Keratinocyte (primary cell): ENCODE measurements at regions not wholly inside any gene's neighbourhood (a gene's known extent, or its start where the extent isn't known, plus 50 kb on each side); places are given as distances from the start of the nearest gene placed in this dataset.

Experiments
- DNase-seq: peaks from one replicate; pipeline ENCODE4 v3.0.0-alpha.2; 2011; ENCODE audit warnings: low read depth, missing footprints, low spot score
- FAIRE-seq: peaks from 2 replicates; lab custom pipeline; 2011; peaks lifted over from hg19 to GRCh38; lab: Jason Lieb, UNC
- H2AFZ ChIP-seq: 2 replicates; pipeline ENCODE4 v1.6.0; 2012; ENCODE audit warnings: low read length, control low read depth, inconsistent platforms; ENCODE audit not compliant: control insufficient read depth
- H3K27ac ChIP-seq: 2 replicates; pipeline ENCODE4 v1.5.1; 2011; ENCODE audit warnings: low read length; ENCODE audit not compliant: control insufficient read depth, insufficient read depth
- H3K27me3 ChIP-seq: 3 replicates; pipeline ENCODE4 v1.6.0; 2011; ENCODE audit warnings: low read length; ENCODE audit not compliant: control insufficient read depth, insufficient read depth; ENCODE audit errors: extremely low read depth
- H3K36me3 ChIP-seq, 2 experiments: 2 replicates in 1 of 2; 3 replicates in 1 of 2; pipeline ENCODE4 v1.5.1; 2011; ENCODE audit warnings: low read length in 2 of 2, mild to moderate bottlenecking in 1 of 2; ENCODE audit not compliant: control insufficient read depth in 2 of 2, insufficient read depth in 2 of 2; ENCODE audit errors: extremely low read depth in 1 of 2
- H3K4me1 ChIP-seq: 3 replicates; pipeline ENCODE4 v1.5.1; 2011; ENCODE audit warnings: low read length; ENCODE audit not compliant: control insufficient read depth, insufficient read depth; ENCODE audit errors: extremely low read depth
- H3K4me2 ChIP-seq: 3 replicates; pipeline ENCODE4 v1.6.0; 2011; ENCODE audit warnings: low read depth, low read length; ENCODE audit not compliant: control insufficient read depth, insufficient read depth; ENCODE audit errors: extremely low read depth
- H3K4me3 ChIP-seq, 3 experiments: fragments of 200-600 bp in 1 of 3; sonication (generic) in 1 of 3; 2 replicates in 2 of 3; 3 replicates in 1 of 3; pipeline ENCODE4 v1.5.1; 2011 to 2016; ENCODE audit warnings: low read length in 3 of 3, mild to moderate bottlenecking in 3 of 3, control low read depth in 2 of 3, inconsistent platforms in 1 of 3, low read depth in 1 of 3, mixed read lengths in 1 of 3, mixed run types in 1 of 3, moderate library complexity in 1 of 3; ENCODE audit not compliant: control insufficient read depth in 2 of 3, insufficient read depth in 2 of 3; ENCODE audit errors: extremely low read depth in 1 of 3
- H3K79me2 ChIP-seq: 2 replicates; pipeline ENCODE4 v1.6.0; 2012; ENCODE audit warnings: low read length; ENCODE audit not compliant: control insufficient read depth, insufficient read depth
- H3K9ac ChIP-seq: 3 replicates; pipeline ENCODE4 v1.6.0; 2011; ENCODE audit warnings: low read length; ENCODE audit not compliant: control insufficient read depth, insufficient read depth; ENCODE audit errors: extremely low read depth
- H3K9me1 ChIP-seq: 3 replicates; pipeline ENCODE4 v1.6.0; 2011; ENCODE audit warnings: low read length; ENCODE audit not compliant: control insufficient read depth, insufficient read depth; ENCODE audit errors: extremely low read depth
- H3K9me3 ChIP-seq: 2 replicates; pipeline ENCODE4 v1.5.1; 2012; ENCODE audit warnings: low read depth, low read length; ENCODE audit not compliant: control insufficient read depth
- H4K20me1 ChIP-seq: 3 replicates; pipeline ENCODE4 v1.6.0; 2011; ENCODE audit warnings: low read length; ENCODE audit not compliant: control insufficient read depth, insufficient read depth; ENCODE audit errors: extremely low read depth
- EZH2 ChIP-seq: IDR thresholded peaks from one replicate; pipeline ENCODE4 v1.6.1; 2012; ENCODE audit warnings: inconsistent platforms, mild to moderate bottlenecking, low read length, moderate library complexity
- dilution Hi-C: fragments of 300-500 bp; cut with MboI; formaldehyde crosslinking; loops from one replicate; pipeline ENCODE4 v1.7.0; 2020; ENCODE audit warnings: low sequenced_read_pairs; ENCODE audit not compliant: extremely low pct_ligation_motif_present
- TF ChIP-seq, protein P1 (sequence below), 3 experiments: IDR thresholded peaks in 1 of 3; conservative IDR thresholded peaks in 1 of 3; optimal IDR thresholded peaks in 1 of 3; 2 replicates in 2 of 3; 3 replicates in 1 of 3; pipeline versions ENCODE3 to v1.5.1; 2011; ENCODE audit warnings: low read length in 3 of 3, mild to moderate bottlenecking in 3 of 3, moderate library complexity in 2 of 3, control low read depth in 1 of 3, inconsistent platforms in 1 of 3; ENCODE audit not compliant: insufficient read depth in 2 of 3; ENCODE audit errors: extremely low read depth in 1 of 3

DNA sequence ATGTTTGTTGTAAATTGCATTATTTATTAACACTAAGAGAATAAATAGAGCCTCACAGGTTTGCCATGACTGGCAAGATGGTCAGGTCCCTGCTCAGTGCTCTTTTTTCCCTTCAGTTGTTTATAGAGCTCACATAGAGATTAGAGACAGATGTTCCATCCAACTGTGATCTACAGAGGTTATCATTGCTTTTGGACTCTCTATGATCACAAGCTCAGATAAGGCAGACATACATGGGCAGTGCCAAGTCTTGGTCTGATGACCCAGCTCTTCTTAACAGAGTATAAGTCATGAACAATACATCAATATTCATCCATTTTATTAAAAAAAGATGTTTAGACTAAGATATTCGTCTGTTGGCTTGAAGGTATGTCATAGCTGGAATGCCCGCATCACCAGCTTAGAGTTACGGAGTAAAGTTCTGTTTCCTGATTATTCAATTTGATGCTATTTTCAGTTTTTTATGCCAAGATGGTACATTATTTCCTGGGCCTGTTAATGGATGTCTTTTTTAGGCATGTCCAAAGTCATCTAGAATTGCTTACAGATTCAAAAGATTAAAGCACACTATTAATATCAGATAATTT, 729.8 kb upstream of the SLC10A2 start:
- H3K36me3 ChIP-seq = no peaks in the 10 kb centered on the region
- no peak overlapping the region for H3K4me3 ChIP-seq
- FAIRE-seq (no peak), DNase-seq (no peak)
- no peak overlapping the region for H3K9ac ChIP-seq
- no peak overlapping the region for H2AFZ ChIP-seq
- no peaks in the 10 kb centered on the region for H3K4me1 ChIP-seq
- no peaks in the 10 kb centered on the region for H3K9me3 ChIP-seq
- H3K9me1 ChIP-seq = no peaks in the 10 kb centered on the region
- no peak overlapping the region for H3K27ac ChIP-seq
- dilution Hi-C loops = no loop called here
- no peak overlapping the region for H3K4me2 ChIP-seq
- TF ChIP-seq, protein P1, sequence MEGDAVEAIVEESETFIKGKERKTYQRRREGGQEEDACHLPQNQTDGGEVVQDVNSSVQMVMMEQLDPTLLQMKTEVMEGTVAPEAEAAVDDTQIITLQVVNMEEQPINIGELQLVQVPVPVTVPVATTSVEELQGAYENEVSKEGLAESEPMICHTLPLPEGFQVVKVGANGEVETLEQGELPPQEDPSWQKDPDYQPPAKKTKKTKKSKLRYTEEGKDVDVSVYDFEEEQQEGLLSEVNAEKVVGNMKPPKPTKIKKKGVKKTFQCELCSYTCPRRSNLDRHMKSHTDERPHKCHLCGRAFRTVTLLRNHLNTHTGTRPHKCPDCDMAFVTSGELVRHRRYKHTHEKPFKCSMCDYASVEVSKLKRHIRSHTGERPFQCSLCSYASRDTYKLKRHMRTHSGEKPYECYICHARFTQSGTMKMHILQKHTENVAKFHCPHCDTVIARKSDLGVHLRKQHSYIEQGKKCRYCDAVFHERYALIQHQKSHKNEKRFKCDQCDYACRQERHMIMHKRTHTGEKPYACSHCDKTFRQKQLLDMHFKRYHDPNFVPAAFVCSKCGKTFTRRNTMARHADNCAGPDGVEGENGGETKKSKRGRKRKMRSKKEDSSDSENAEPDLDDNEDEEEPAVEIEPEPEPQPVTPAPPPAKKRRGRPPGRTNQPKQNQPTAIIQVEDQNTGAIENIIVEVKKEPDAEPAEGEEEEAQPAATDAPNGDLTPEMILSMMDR (optimal IDR thresholded peaks at IDR 0.05 in 1 of 3, IDR thresholded peaks at IDR 0.05 in 1 of 3, conservative IDR thresholded peaks at IDR 0.05 in 1 of 3; ENCODE audit: extremely low read depth in 1 of 3, insufficient read depth in 2 of 3, low read length in 3 of 3) = no peak
- no peak for TF ChIP-seq EZH2
- no peaks in the 10 kb centered on the region for H3K79me2 ChIP-seq
- no peaks in the 10 kb centered on the region for H3K27me3 ChIP-seq
- no peaks in the 10 kb centered on the region for H4K20me1 ChIP-seq

DNA sequence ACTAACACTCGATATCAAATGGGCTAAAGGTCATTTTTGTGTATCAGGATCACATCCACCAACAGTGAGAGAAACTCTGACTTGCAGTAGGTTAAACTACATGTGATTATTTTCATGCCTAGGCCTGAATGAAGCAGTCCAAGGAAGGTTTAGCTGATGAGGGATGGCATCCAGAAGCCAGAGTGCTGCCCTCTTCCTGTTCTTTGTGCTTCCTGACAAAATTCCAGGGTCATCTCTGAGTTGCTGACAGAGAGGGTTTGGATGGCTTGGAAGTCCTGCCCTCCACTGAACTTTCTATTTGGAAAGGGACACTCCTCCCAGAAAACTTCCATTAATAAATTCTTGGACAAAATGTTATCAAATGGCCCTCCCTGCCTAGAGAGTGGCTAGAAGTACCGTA, 728.3 kb upstream of the SLC10A2 start:
- FAIRE-seq (no peak), DNase-seq (no peak)
- no peak overlapping the region for H2AFZ ChIP-seq
- no peaks in the 10 kb centered on the region for H3K36me3 ChIP-seq
- H3K4me2 ChIP-seq = no peak overlapping the region
- no peak overlapping the region for H3K27ac ChIP-seq
- H3K9ac ChIP-seq = no peak overlapping the region
- H3K4me3 ChIP-seq = no peak overlapping the region
- H3K4me1 ChIP-seq = no peaks in the 10 kb centered on the region
- no peaks in the 10 kb centered on the region for H3K9me3 ChIP-seq
- TF ChIP-seq EZH2 = no peak
- TF ChIP-seq, protein P1 (optimal IDR thresholded peaks at IDR 0.05 in 1 of 3, IDR thresholded peaks at IDR 0.05 in 1 of 3, conservative IDR thresholded peaks at IDR 0.05 in 1 of 3; ENCODE audit: extremely low read depth in 1 of 3, insufficient read depth in 2 of 3, low read length in 3 of 3) = no peak
- H3K79me2 ChIP-seq = no peaks in the 10 kb centered on the region
- H3K27me3 ChIP-seq = no peaks in the 10 kb centered on the region
- H4K20me1 ChIP-seq = no peaks in the 10 kb centered on the region
- dilution Hi-C loops = no loop called here
- no peaks in the 10 kb centered on the region for H3K9me1 ChIP-seq
